SW 1271 (cell line): ENCODE measurements at regions not wholly inside any gene's neighbourhood (a gene's known extent, or its start where the extent isn't known, plus 50 kb on each side); places are given as distances from the start of the nearest gene placed in this dataset.
"Not testable (repeated sequence)": the region's sequence is repeated elsewhere in the genome, so short reads cannot be mapped to it uniquely, and the experiment has no call there.

Experiments used
- DNase-seq, 2 experiments: peaks; one replicate each; lab custom pipeline; 2025; lab: John Stamatoyannopoulos, UW

GRCh38 chr13:58369936-58370335 lies 738.4 kb downstream of the PCDH17 start:
- DNase-seq, result no peak

GRCh38 chr13:58376349-58376748 lies 744.8 kb downstream of the PCDH17 start:
- no peak for DNase-seq

GRCh38 chr13:58376775-58377174 lies 745.2 kb downstream of the PCDH17 start:
- DNase-seq, result no peak

- no peak for DNase-seq
These were observed 747.7 kb downstream of the PCDH17 start for GRCh38 chr13:58379221-58379620.

GRCh38 chr13:58385336-58385735 lies 753.8 kb downstream of the PCDH17 start:
- DNase-seq, result not testable (repeated sequence)

GRCh38 chr13:58397596-58398387 lies 766.2 kb downstream of the PCDH17 start:
- DNase-seq, result no peak

- no peak for DNase-seq
These were observed 767.7 kb downstream of the PCDH17 start for GRCh38 chr13:58399263-58399662.

- DNase-seq, result no peak
These were observed 775.0 kb downstream of the PCDH17 start for GRCh38 chr13:58406545-58406944.

GRCh38 chr13:58429917-58430316 lies 798.4 kb downstream of the PCDH17 start:
- DNase-seq, result no peak

- DNase-seq, result no peak
These were observed 803.4 kb downstream of the PCDH17 start for GRCh38 chr13:58434943-58435342.

- DNase-seq, result no peak
These were observed 805.9 kb downstream of the PCDH17 start for GRCh38 chr13:58437427-58437826.

GRCh38 chr13:58446979-58447378 lies 815.4 kb downstream of the PCDH17 start:
- DNase-seq, result no peak

- DNase-seq, result no peak
These were observed 820.6 kb downstream of the PCDH17 start for GRCh38 chr13:58452123-58452623.

GRCh38 chr13:58455094-58455493 lies 823.5 kb downstream of the PCDH17 start:
- DNase-seq, result no peak

- no peak for DNase-seq
These were observed 829.7 kb downstream of the PCDH17 start for GRCh38 chr13:58461217-58461616.

- DNase-seq, result no peak
These were observed 832.3 kb downstream of the PCDH17 start for GRCh38 chr13:58463841-58464240.

- no peak for DNase-seq
These were observed 835.6 kb downstream of the PCDH17 start for GRCh38 chr13:58467176-58467575.

GRCh38 chr13:58472483-58472882 lies 840.9 kb downstream of the PCDH17 start:
- no peak for DNase-seq

- DNase-seq, result no peak
These were observed 843.0 kb downstream of the PCDH17 start for GRCh38 chr13:58474581-58474980.

GRCh38 chr13:58476206-58476918 lies 844.8 kb downstream of the PCDH17 start:
- DNase-seq, result no peak

GRCh38 chr13:58478858-58479257 lies 847.3 kb downstream of the PCDH17 start:
- DNase-seq, result no peak

GRCh38 chr13:58480061-58480460 lies 848.5 kb downstream of the PCDH17 start:
- no peak for DNase-seq

GRCh38 chr13:58488251-58488650 lies 856.7 kb downstream of the PCDH17 start:
- DNase-seq, result no peak
